ENCODE measurements at regions not wholly inside any gene's neighbourhood (a gene's known extent, or its start where the extent isn't known, plus 50 kb on each side); places are given as distances from the start of the nearest gene placed in this dataset.
A peak's percentile ranks its signal among the peaks of the same experiment; 100 is the strongest.

- FAIRE-seq = no peak
These were observed 51.0 kb upstream of the VEGFC start for GRCh38 chr4:176843710-176844109.

GRCh38 chr4:176844448-176844847, 51.7 kb upstream of the VEGFC start:
- no peak for FAIRE-seq
- DNase-seq (ENCODE audit: low spot score) = no peak

More at GRCh38 chr4:176843710-176844109, 51.0 kb upstream of the VEGFC start:
- DNase-seq (ENCODE audit: low spot score) = no peak

GRCh38 chr4:176845636-176846035, 52.9 kb upstream of the VEGFC start:
- FAIRE-seq (no peak), DNase-seq (ENCODE audit: low spot score) (no peak)

GRCh38 chr4:176849076-176849475, 56.4 kb upstream of the VEGFC start:
- DNase-seq (ENCODE audit: low spot score) (no peak), FAIRE-seq (no peak)

- no peak for DNase-seq (ENCODE audit: low spot score)
- no peak for FAIRE-seq
These were observed 57.7 kb upstream of the VEGFC start for GRCh38 chr4:176850436-176850835.

- DNase-seq (ENCODE audit: low spot score) (no peak), FAIRE-seq (no peak)
These were observed 63.7 kb upstream of the VEGFC start for GRCh38 chr4:176856421-176856820.

GRCh38 chr4:176858839-176859238, 66.1 kb upstream of the VEGFC start:
- no peak for DNase-seq (ENCODE audit: low spot score)
- FAIRE-seq = no peak

GRCh38 chr4:176864238-176864637, 71.5 kb upstream of the VEGFC start:
- no peak for FAIRE-seq
- DNase-seq (ENCODE audit: low spot score) = no peak

- no peak for FAIRE-seq
- no peak for DNase-seq (ENCODE audit: low spot score)
These were observed 76.0 kb upstream of the VEGFC start for GRCh38 chr4:176868676-176869075.

GRCh38 chr4:176872461-176872860, 79.7 kb upstream of the VEGFC start:
- DNase-seq (ENCODE audit: low spot score) (peak; percentile 21), FAIRE-seq (no peak)

- FAIRE-seq (no peak), DNase-seq (ENCODE audit: low spot score) (no peak)
These were observed 82.2 kb upstream of the VEGFC start for GRCh38 chr4:176874721-176875445.

GRCh38 chr4:176875446-176875930, 82.8 kb upstream of the VEGFC start:
- FAIRE-seq = no peak
- DNase-seq (ENCODE audit: low spot score) = no peak

- FAIRE-seq (no peak), DNase-seq (ENCODE audit: low spot score) (no peak)
These were observed 86.8 kb upstream of the VEGFC start for GRCh38 chr4:176879380-176880116.

GRCh38 chr4:176882206-176882605, 89.5 kb upstream of the VEGFC start:
- DNase-seq (ENCODE audit: low spot score) = no peak

GRCh38 chr4:176883108-176883550, 90.4 kb upstream of the VEGFC start:
- FAIRE-seq = no peak
- DNase-seq (ENCODE audit: low spot score) = no peak

More at GRCh38 chr4:176882206-176882605, 89.5 kb upstream of the VEGFC start:
- FAIRE-seq = no peak

- FAIRE-seq (peak; percentile 94), DNase-seq (ENCODE audit: low spot score) (peak; percentile 89)
These were observed 91.1 kb upstream of the VEGFC start for GRCh38 chr4:176883681-176884418.

- FAIRE-seq (no peak), DNase-seq (ENCODE audit: low spot score) (no peak)
These were observed 92.5 kb upstream of the VEGFC start for GRCh38 chr4:176885224-176885623.

- DNase-seq (ENCODE audit: low spot score) (no peak), FAIRE-seq (no peak)
These were observed 93.4 kb upstream of the VEGFC start for GRCh38 chr4:176886135-176886534.

GRCh38 chr4:176889776-176890175, 97.1 kb upstream of the VEGFC start:
- no peak for DNase-seq (ENCODE audit: low spot score)
- no peak for FAIRE-seq

GRCh38 chr4:176894498-176894897, 101.8 kb upstream of the VEGFC start:
- FAIRE-seq = no peak
- DNase-seq (ENCODE audit: low spot score) = no peak

GRCh38 chr4:176896211-176896610, 103.5 kb upstream of the VEGFC start:
- FAIRE-seq = no peak
- no peak for DNase-seq (ENCODE audit: low spot score)

- no peak for DNase-seq (ENCODE audit: low spot score)
- no peak for FAIRE-seq
These were observed 104.5 kb upstream of the VEGFC start for GRCh38 chr4:176897226-176897625.

Data from RCC 7860 (cell line).